Tibial nerve (tissue), 4 donors: ENCODE measurements at regions not wholly inside any gene's neighbourhood (a gene's known extent, or its start where the extent isn't known, plus 50 kb on each side); places are given as distances from the start of the nearest gene placed in this dataset.

ENCODE experiments used
- DNase-seq, 2 donors: peaks; one replicate each; pipeline ENCODE4 v3.0.0-alpha.2; 2019; ENCODE audit warnings: low spot score in 2 of 2
- H3K27ac ChIP-seq, 4 donors: fragments of 200-600 bp; sonication (generic) in 3 of 4; one replicate each; pipeline ENCODE4 v1.5.1; 2017 to 2019; ENCODE audit warnings: mild to moderate bottlenecking in 1 of 4
- H3K27me3 ChIP-seq, 2 donors: fragments of 200-600 bp; sonication (generic) in 1 of 2; one replicate each; pipeline versions ENCODE4 v1.5.1 to v1.6.0; 2017 to 2019
- H3K36me3 ChIP-seq, 3 donors: fragments of 200-600 bp; sonication (generic); one replicate each; pipeline ENCODE4 v1.5.1; 2018 to 2019
- H3K4me1 ChIP-seq, 4 donors: fragments of 200-600 bp; sonication (generic) in 3 of 4; one replicate each; pipeline ENCODE4 v1.5.1; 2017 to 2019
- H3K4me3 ChIP-seq, 4 donors: fragments of 200-600 bp; sonication (generic) in 3 of 4; one replicate each; pipeline ENCODE4 v1.5.1; 2017 to 2019; ENCODE audit warnings: mild to moderate bottlenecking in 1 of 4, moderate library complexity in 1 of 4
- H3K9me3 ChIP-seq, 4 donors: fragments of 200-600 bp; sonication (generic) in 3 of 4; one replicate each; pipeline ENCODE4 v1.5.1; 2017 to 2019
- EP300 ChIP-seq, 2 donors: sonication (generic); formaldehyde crosslinking; IDR thresholded peaks; one replicate each; pipeline ENCODE4 v1.6.1; 2017; ENCODE audit warnings: antibody characterized with exemption in 2 of 2, mild to moderate bottlenecking in 1 of 2
- POLR2A ChIP-seq, 2 donors: fragments of 450-650 bp; IDR thresholded peaks; one replicate each; pipeline ENCODE4 v1.6.1; 2017; ENCODE audit warnings: antibody characterized with exemption in 2 of 2, mild to moderate bottlenecking in 2 of 2, moderate library complexity in 2 of 2
- WGBS, 2 donors: methylation state at CpG; one replicate each; pipeline ENCODE4 v1.1.5; 2018; 5-methylcytosine and 5-hydroxymethylcytosine counted together
- TF ChIP-seq, protein P1 (sequence below), 5 experiments: fragments of 200-600 bp in 3 of 5; fragments of 450-650 bp in 2 of 5; sonication (generic) in 3 of 5; IDR thresholded peaks; one replicate each; pipeline ENCODE4 v1.5.1; 2016 to 2019; ENCODE audit warnings: antibody characterized with exemption in 5 of 5, mild to moderate bottlenecking in 3 of 5, moderate library complexity in 2 of 5

DNA sequence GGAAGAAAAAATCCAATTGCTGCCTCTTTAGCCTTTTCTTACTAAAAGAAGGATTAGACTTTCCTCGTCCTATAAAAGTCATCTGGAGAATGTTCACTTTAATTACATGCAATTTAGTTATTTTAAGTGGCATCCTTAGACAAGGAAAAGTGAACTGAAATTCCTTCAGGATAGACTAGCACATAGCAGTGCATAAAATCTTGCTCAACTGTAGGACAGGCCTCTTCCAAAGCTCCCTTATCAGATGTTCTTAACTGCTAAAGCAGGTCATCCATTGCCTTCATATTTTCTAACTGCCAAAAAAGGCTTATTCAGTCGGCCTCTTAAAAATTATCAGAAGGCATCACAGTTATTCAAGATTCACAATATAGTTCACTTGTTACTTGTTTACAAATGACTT lies 396.5 kb downstream of the DMRT2 start:
- peaks cover 0 to 4% (median 0%) of the 10 kb centered on the region in 4 donors for H3K9me3 ChIP-seq
- TF ChIP-seq, protein P1, sequence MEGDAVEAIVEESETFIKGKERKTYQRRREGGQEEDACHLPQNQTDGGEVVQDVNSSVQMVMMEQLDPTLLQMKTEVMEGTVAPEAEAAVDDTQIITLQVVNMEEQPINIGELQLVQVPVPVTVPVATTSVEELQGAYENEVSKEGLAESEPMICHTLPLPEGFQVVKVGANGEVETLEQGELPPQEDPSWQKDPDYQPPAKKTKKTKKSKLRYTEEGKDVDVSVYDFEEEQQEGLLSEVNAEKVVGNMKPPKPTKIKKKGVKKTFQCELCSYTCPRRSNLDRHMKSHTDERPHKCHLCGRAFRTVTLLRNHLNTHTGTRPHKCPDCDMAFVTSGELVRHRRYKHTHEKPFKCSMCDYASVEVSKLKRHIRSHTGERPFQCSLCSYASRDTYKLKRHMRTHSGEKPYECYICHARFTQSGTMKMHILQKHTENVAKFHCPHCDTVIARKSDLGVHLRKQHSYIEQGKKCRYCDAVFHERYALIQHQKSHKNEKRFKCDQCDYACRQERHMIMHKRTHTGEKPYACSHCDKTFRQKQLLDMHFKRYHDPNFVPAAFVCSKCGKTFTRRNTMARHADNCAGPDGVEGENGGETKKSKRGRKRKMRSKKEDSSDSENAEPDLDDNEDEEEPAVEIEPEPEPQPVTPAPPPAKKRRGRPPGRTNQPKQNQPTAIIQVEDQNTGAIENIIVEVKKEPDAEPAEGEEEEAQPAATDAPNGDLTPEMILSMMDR (IDR thresholded peaks at IDR 0.05): no peak
- TF ChIP-seq EP300 (IDR thresholded peaks at IDR 0.05): no peak
- no peak for TF ChIP-seq POLR2A (IDR thresholded peaks at IDR 0.05)
- H3K36me3 ChIP-seq: no peaks in the 10 kb centered on the region
- H3K4me3 ChIP-seq: no peak overlapping the region
- no peaks in the 10 kb centered on the region for H3K4me1 ChIP-seq
- no peak overlapping the region for H3K27ac ChIP-seq
- WGBS, 2 donors: 71 to 79% methylated on average over 2 of the region's 2 CpGs
- DNase-seq: no peak
- no peaks in the 10 kb centered on the region for H3K27me3 ChIP-seq

DNA sequence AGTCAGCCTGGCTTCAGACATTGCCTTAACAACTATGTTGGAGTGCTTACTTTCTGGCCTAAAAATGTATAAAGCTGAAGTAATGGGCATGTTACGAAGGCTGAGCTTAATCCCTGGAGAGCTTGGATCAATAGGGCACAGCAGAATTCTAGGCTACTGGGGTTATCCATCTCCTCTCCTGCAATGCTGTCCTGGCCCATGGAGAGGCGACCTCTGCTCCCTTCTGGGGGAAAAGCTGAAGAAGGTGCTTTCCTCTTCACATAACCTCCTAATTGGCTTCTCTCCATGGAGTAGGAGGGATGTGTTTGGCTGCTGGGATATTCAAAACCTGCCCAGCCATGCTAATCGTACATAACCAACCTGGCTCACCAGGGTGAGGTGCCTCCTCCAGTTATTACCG lies 403.5 kb downstream of the DMRT2 start:
- Histone ChIP-seq H3K4me1 (peaks cover 0 to 8% (median 0%) of the 10 kb centered on the region in 4 donors), H3K27ac (no peak overlapping the region), H3K36me3 (no peaks in the 10 kb centered on the region), H3K27me3 (no peaks in the 10 kb centered on the region), H3K4me3 (no peak overlapping the region), H3K9me3 (peaks cover 0 to 4% (median 0%) of the 10 kb centered on the region in 4 donors)
- no peak for TF ChIP-seq EP300 (IDR thresholded peaks at IDR 0.05)
- no peak for TF ChIP-seq POLR2A (IDR thresholded peaks at IDR 0.05)
- TF ChIP-seq, protein P1 (IDR thresholded peaks at IDR 0.05): no peak
- WGBS, 2 donors: 81 to 90% methylated on average over 4 of the region's 4 CpGs
- DNase-seq: no peak

DNA sequence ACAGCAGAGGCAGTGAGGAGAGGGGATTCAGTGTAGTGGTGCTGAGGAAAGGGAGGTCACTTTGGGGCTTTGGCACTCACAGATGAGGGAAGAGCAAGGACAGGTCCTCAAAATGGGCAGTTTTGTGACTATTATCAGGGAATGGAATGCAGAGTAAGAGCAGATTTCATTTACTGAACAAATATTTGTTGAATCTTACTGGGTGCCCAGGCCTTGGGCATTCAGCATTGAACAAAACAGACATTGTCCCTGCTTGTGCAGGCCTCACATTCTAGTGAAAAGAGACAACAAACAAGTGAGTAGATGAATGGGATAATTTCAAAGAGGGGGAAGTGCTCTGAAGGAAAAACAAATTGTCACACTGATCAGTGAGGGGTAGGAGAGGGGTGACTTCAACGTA lies 404.1 kb downstream of the DMRT2 start:
- TF ChIP-seq EP300 (IDR thresholded peaks at IDR 0.05): no peak
- TF ChIP-seq POLR2A (IDR thresholded peaks at IDR 0.05): no peak
- TF ChIP-seq, protein P1 (IDR thresholded peaks at IDR 0.05): no peak
- WGBS, 2 donors: 24 to 33% methylated on average over 1 of the region's 1 CpG
- DNase-seq: no peak

DNA sequence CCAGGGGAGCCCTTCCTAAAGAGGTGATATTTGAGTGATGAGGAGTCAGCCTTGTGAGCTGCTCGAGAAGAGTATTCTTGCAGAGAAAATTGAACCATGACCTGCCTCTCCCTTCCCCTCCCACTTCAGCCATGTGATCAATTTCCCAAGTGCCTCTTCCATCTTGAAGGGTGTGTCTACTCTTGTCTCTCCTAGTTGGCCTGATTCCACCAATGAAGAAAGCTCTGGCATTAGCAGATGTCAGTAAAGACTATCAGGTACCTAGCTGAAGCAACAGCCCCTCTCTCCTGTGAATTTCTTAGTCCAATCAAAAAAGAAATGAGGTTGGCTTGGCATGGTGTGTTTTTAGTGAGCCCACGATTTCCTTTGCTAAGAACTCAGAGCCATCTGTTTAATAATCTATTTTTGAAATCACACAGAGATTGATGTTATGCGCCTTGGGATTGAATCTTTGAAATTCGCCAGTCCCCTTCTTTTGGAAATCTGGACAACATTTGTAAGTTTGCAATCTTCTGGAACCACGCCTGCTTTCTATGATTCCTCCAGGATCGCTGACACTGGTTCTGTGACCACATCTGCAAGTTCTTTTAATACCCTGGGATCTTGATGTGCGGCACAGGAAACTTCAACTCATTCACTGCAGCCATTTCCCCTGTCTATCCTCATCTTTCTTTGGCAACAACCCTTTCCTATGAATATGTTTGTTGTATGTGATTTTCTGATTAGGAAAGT lies 404.6 kb downstream of the DMRT2 start:
- H3K27ac ChIP-seq: no peak overlapping the region
- peaks cover 0 to 4% (median 0%) of the 10 kb centered on the region in 4 donors for H3K9me3 ChIP-seq
- no peaks in the 10 kb centered on the region for H3K36me3 ChIP-seq
- H3K4me3 ChIP-seq: no peak overlapping the region
- 54 to 65% methylated on average over 7 of the region's 7 CpGs for WGBS, 2 donors
- peaks cover 0 to 8% (median 0%) of the 10 kb centered on the region in 4 donors for H3K4me1 ChIP-seq
- H3K27me3 ChIP-seq: no peaks in the 10 kb centered on the region
- peak in 1 of 2 donors; percentile 28 for DNase-seq
- no peak for TF ChIP-seq POLR2A (IDR thresholded peaks at IDR 0.05)
- TF ChIP-seq EP300 (IDR thresholded peaks at IDR 0.05): no peak
- TF ChIP-seq, protein P1 (IDR thresholded peaks at IDR 0.05): no peak

More for the DNA sequence above, 404.1 kb downstream of the DMRT2 start:
- Histone ChIP-seq H3K9me3 (peaks cover 0 to 4% (median 0%) of the 10 kb centered on the region in 4 donors), H3K4me1 (peaks cover 0 to 8% (median 0%) of the 10 kb centered on the region in 4 donors), H3K36me3 (no peaks in the 10 kb centered on the region), H3K4me3 (no peak overlapping the region), H3K27me3 (no peaks in the 10 kb centered on the region), H3K27ac (no peak overlapping the region)

GRCh38 chr9:1455766-1456165 lies 405.6 kb downstream of the DMRT2 start:
- H3K4me1 ChIP-seq: peaks cover 0 to 8% (median 0%) of the 10 kb centered on the region in 4 donors
- no peaks in the 10 kb centered on the region for H3K36me3 ChIP-seq
- H3K9me3 ChIP-seq: peaks cover 0 to 4% (median 0%) of the 10 kb centered on the region in 4 donors
- no peaks in the 10 kb centered on the region for H3K27me3 ChIP-seq
- 52 to 54% methylated on average over 4 of the region's 4 CpGs for WGBS, 2 donors
- no peak for DNase-seq
- no peak overlapping the region for H3K4me3 ChIP-seq
- TF ChIP-seq EP300 (IDR thresholded peaks at IDR 0.05) (no peak), POLR2A (IDR thresholded peaks at IDR 0.05) (no peak)
- TF ChIP-seq, protein P1 (IDR thresholded peaks at IDR 0.05): no peak
- H3K27ac ChIP-seq: no peak overlapping the region
